Hepatocyte (in vitro differentiated cells): ENCODE measurements at regions not wholly inside any gene's neighbourhood (a gene's known extent, or its start where the extent isn't known, plus 50 kb on each side); places are given as distances from the start of the nearest gene placed in this dataset.

Source experiments
- DNase-seq: peaks from one replicate; pipeline ENCODE4 v3.0.0-alpha.2; 2016; ENCODE audit warnings: low spot score
- H2AFZ ChIP-seq: fragments of 200-600 bp; sonication (generic); 2 replicates; pipeline ENCODE4 v1.6.0; 2016; ENCODE audit warnings: antibody characterized with exemption, mild to moderate bottlenecking
- H3K27ac ChIP-seq: fragments of 200-600 bp; sonication (generic); 2 replicates; pipeline ENCODE4 v1.5.1; 2016; ENCODE audit warnings: mild to moderate bottlenecking
- H3K27me3 ChIP-seq: fragments of 200-600 bp; sonication (generic); 2 replicates; pipeline ENCODE4 v1.6.1; 2016
- H3K36me3 ChIP-seq: fragments of 200-600 bp; sonication (generic); replicated peaks from 2 replicates; pipeline ENCODE4 v1.5.1; 2016; ENCODE audit warnings: low read depth; ENCODE audit not compliant: insufficient read depth
- H3K4me1 ChIP-seq: fragments of 200-600 bp; sonication (generic); 2 replicates; pipeline ENCODE4 v1.5.1; 2016; ENCODE audit warnings: mild to moderate bottlenecking, moderate library complexity; ENCODE audit not compliant: insufficient read depth
- H3K4me2 ChIP-seq: fragments of 200-600 bp; sonication (generic); 2 replicates; pipeline ENCODE4 v1.6.0; 2016
- H3K4me3 ChIP-seq: fragments of 200-600 bp; sonication (generic); 2 replicates; pipeline ENCODE4 v1.5.1; 2016; ENCODE audit warnings: mild to moderate bottlenecking
- H3K79me2 ChIP-seq: fragments of 200-600 bp; sonication (generic); 2 replicates; pipeline ENCODE4 v1.6.0; 2017; ENCODE audit warnings: mild to moderate bottlenecking
- H3K9me2 ChIP-seq: fragments of 200-600 bp; sonication (generic); replicated peaks from 2 replicates; pipeline ENCODE4 v1.6.0; 2017; ENCODE audit warnings: mild to moderate bottlenecking; ENCODE audit not compliant: insufficient read depth
- H3K9me3 ChIP-seq: fragments of 200-600 bp; sonication (generic); 2 replicates; pipeline ENCODE4 v1.5.1; 2016; ENCODE audit warnings: low read depth, mild to moderate bottlenecking
- H4K20me1 ChIP-seq: fragments of 200-600 bp; sonication (generic); 2 replicates; pipeline ENCODE4 v1.6.0; 2016; ENCODE audit warnings: mild to moderate bottlenecking; ENCODE audit not compliant: insufficient read depth, poor library complexity, severe bottlenecking
- CTCF ChIP-seq: fragments of 200-600 bp; sonication (generic); IDR thresholded peaks from 2 replicates; pipeline ENCODE4 v1.5.1; 2016; ENCODE audit warnings: antibody characterized with exemption, mild to moderate bottlenecking; ENCODE audit not compliant: poor library complexity
- EZH2 ChIP-seq: fragments of 200-600 bp; sonication (generic); IDR thresholded peaks from 2 replicates; pipeline ENCODE4 v1.6.1; 2016; ENCODE audit warnings: antibody characterized with exemption, mild to moderate bottlenecking, borderline replicate concordance
- EZH2phosphoT487 ChIP-seq: fragments of 200-600 bp; sonication (generic); IDR thresholded peaks from one replicate; pipeline ENCODE4 v1.6.1; 2018; ENCODE audit warnings: antibody characterized with exemption, mild to moderate bottlenecking, low read depth, moderate library complexity; ENCODE audit not compliant: unreplicated experiment, severe bottlenecking
- WGBS: methylation state at CpG from one replicate; pipeline ENCODE4 v1.1.6; 2016; ENCODE audit warnings: low lambda C conversion rate; ENCODE audit errors: missing lambda C conversion rate; 5-methylcytosine and 5-hydroxymethylcytosine counted together

GRCh38 chr1:69499203-69499803 lies 68.4 kb upstream of the LRRC7 start:
- Histone ChIP-seq H3K27ac (no peak overlapping the region), H3K9me2 (no peaks in the 10 kb centered on the region), H3K4me1 (no peaks in the 10 kb centered on the region), H4K20me1 (no peaks in the 10 kb centered on the region), H2AFZ (no peak overlapping the region), H3K27me3 (no peaks in the 10 kb centered on the region), H3K79me2 (no peaks in the 10 kb centered on the region), H3K36me3 (no peaks in the 10 kb centered on the region), H3K4me3 (no peak overlapping the region), H3K4me2 (no peak overlapping the region), H3K9me3 (no peaks in the 10 kb centered on the region)
- no peak for DNase-seq
- no peak for TF ChIP-seq EZH2
- no peak for TF ChIP-seq EZH2phosphoT487
- WGBS: 83% methylated on average over 7 of the region's 7 CpGs

DNA sequence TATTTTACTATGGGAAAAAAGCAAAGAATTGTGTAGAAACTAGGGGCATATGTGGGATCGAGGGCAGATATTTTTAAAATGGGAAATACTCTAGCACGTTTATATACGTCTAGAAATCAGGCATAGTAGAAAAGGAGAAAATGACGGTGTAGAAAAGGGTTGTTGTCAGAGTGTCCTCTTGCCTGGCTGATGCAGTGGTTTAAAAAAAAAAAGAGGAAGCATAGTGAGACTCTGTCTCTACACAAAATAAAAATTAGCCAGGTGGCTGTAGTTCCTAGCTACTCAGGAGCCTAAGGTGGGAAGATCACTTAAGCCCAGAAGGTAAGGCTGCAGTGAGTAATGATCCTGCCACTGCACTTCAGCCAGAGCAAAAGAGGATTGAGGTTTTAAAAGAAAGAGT lies 64.7 kb upstream of the LRRC7 start:
- Histone ChIP-seq H3K27ac (no peak overlapping the region), H3K4me2 (no peak overlapping the region), H2AFZ (no peak overlapping the region), H3K9me2 (no peaks in the 10 kb centered on the region), H3K9me3 (no peaks in the 10 kb centered on the region), H4K20me1 (no peaks in the 10 kb centered on the region), H3K4me3 (no peak overlapping the region), H3K4me1 (no peaks in the 10 kb centered on the region), H3K79me2 (no peaks in the 10 kb centered on the region), H3K36me3 (no peaks in the 10 kb centered on the region), H3K27me3 (no peaks in the 10 kb centered on the region)
- no peak for DNase-seq
- 91% methylated on average over 4 of the region's 4 CpGs for WGBS
- no peak for TF ChIP-seq EZH2phosphoT487
- TF ChIP-seq EZH2: no peak
- no peak for TF ChIP-seq CTCF

DNA sequence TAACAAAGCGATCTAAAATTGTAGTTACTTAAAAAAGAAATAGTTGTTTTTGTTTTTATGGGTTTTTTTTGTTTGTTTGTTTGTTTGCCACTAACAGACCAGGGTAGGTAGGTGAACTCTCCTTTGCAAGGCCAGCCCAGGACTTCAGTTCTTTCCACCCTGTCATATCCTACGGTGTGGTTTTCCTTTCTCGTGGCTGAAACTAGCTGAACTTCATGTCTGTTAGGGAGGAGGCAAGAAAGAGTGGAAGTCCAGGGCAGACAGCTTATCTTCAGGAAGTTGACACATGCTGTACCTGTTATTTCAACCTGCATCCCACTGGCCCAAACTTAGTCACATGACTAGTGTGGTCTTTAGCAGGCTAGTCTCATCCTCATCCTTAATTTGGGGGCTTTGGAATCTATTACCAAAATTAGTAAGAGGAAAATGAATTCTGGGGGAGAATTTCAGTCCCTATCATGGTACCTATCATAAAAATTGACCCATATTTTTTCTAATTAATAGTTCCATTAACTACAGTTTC lies 62.9 kb upstream of the LRRC7 start:
- H3K4me1 ChIP-seq: no peaks in the 10 kb centered on the region
- no peak overlapping the region for H3K27ac ChIP-seq
- no peaks in the 10 kb centered on the region for H3K9me3 ChIP-seq
- H3K79me2 ChIP-seq: no peaks in the 10 kb centered on the region
- no peak overlapping the region for H3K4me3 ChIP-seq
- H3K4me2 ChIP-seq: no peak overlapping the region
- TF ChIP-seq CTCF: no peak
- TF ChIP-seq EZH2phosphoT487: no peak
- no peak for TF ChIP-seq EZH2
- H3K9me2 ChIP-seq: no peaks in the 10 kb centered on the region
- no peak for DNase-seq
- 61% methylated on average over 3 of the region's 3 CpGs for WGBS
- no peaks in the 10 kb centered on the region for H3K36me3 ChIP-seq
- H3K27me3 ChIP-seq: no peaks in the 10 kb centered on the region
- H4K20me1 ChIP-seq: no peaks in the 10 kb centered on the region
- no peak overlapping the region for H2AFZ ChIP-seq

GRCh38 chr1:69506311-69506710 lies 61.4 kb upstream of the LRRC7 start:
- no peaks in the 10 kb centered on the region for H3K36me3 ChIP-seq
- no peak overlapping the region for H3K27ac ChIP-seq
- H3K27me3 ChIP-seq: no peaks in the 10 kb centered on the region
- 99% methylated on average over 2 of the region's 2 CpGs for WGBS
- no peaks in the 10 kb centered on the region for H3K9me3 ChIP-seq
- H3K4me2 ChIP-seq: no peak overlapping the region
- no peaks in the 10 kb centered on the region for H3K4me1 ChIP-seq
- no peaks in the 10 kb centered on the region for H3K9me2 ChIP-seq
- DNase-seq: no peak
- no peaks in the 10 kb centered on the region for H4K20me1 ChIP-seq
- TF ChIP-seq CTCF (no peak), EZH2phosphoT487 (no peak), EZH2 (no peak)
- no peak overlapping the region for H3K4me3 ChIP-seq
- no peak overlapping the region for H2AFZ ChIP-seq
- H3K79me2 ChIP-seq: no peaks in the 10 kb centered on the region
